IMR-90 (cell line): ENCODE measurements at regions not wholly inside any gene's neighbourhood (a gene's known extent, or its start where the extent isn't known, plus 50 kb on each side); places are given as distances from the start of the nearest gene placed in this dataset.

Source experiments
- ATAC-seq: fragments of 200-7000 bp; cut with Tn5 transposase; 2 replicates; pipeline ENCODE4 v1.9.1; 2020; ENCODE audit warnings: low read depth, mild to moderate bottlenecking, moderate library complexity
- BruUV-seq: library from RNA; stranded (reverse); fragments of 400-500 nt; replicated peaks from 2 replicates; lab custom pipeline; 2021; lab: Mats Ljungman, UMichigan
- CTCF ChIA-PET: fragments of 300-600 bp; formaldehyde crosslinking; extraction: SDS; loops from one replicate; lab custom pipeline; 2021; ENCODE audit warnings: antibody characterized with exemption; lab: Yijun Ruan, JAX
- POLR2A ChIA-PET: fragments of 300-600 bp; sonication (Branson Sonifier 250); formaldehyde crosslinking; loops from one replicate; lab custom pipeline; 2022; ENCODE audit warnings: antibody characterized with exemption; ENCODE audit not compliant: unreplicated experiment; lab: Charles Lee
- DNase-seq: peaks from one replicate; pipeline ENCODE4 v3.0.0; 2013
- H2AFZ ChIP-seq: replicated peaks from 2 replicates; pipeline ENCODE3; 2013; ENCODE audit warnings: low read length, mild to moderate bottlenecking; ENCODE audit not compliant: poor library complexity
- H2AK5ac ChIP-seq: 2 replicates; pipeline ENCODE4 v1.6.1; 2013; ENCODE audit warnings: low read depth, low read length, inconsistent platforms
- H2AK9ac ChIP-seq: replicated peaks from 2 replicates; pipeline ENCODE3; 2013; ENCODE audit warnings: mild to moderate bottlenecking, low read depth, low read length, moderate library complexity; ENCODE audit not compliant: poor library complexity
- H2BK120ac ChIP-seq: 2 replicates; pipeline ENCODE4 v1.6.1; 2013; ENCODE audit warnings: low read depth, low read length, inconsistent platforms
- H2BK15ac ChIP-seq: 3 replicates; pipeline ENCODE4 v1.6.1; 2013; ENCODE audit warnings: low read depth, low read length, inconsistent platforms
- H2BK20ac ChIP-seq: 2 replicates; pipeline ENCODE4 v1.6.1; 2013; ENCODE audit warnings: low read depth, mild to moderate bottlenecking, inconsistent platforms, low read length, moderate library complexity
- H2BK5ac ChIP-seq: 2 replicates; pipeline ENCODE4 v1.6.1; 2013; ENCODE audit warnings: mild to moderate bottlenecking, low read depth, low read length, inconsistent platforms; ENCODE audit not compliant: poor library complexity, severe bottlenecking
- H3K14ac ChIP-seq: replicated peaks from 2 replicates; pipeline ENCODE4 v1.6.1; 2013; ENCODE audit warnings: low read depth, low read length, inconsistent platforms
- H3K18ac ChIP-seq: 2 replicates; pipeline ENCODE4 v1.6.1; 2013; ENCODE audit warnings: low read depth, low read length, control low read depth
- H3K23ac ChIP-seq: 2 replicates; pipeline ENCODE4 v1.6.1; 2013; ENCODE audit warnings: low read depth, low read length, inconsistent platforms
- H3K27ac ChIP-seq: 2 replicates; pipeline ENCODE4 v1.5.1; 2013; ENCODE audit warnings: mild to moderate bottlenecking, control low read depth, low read length; ENCODE audit not compliant: insufficient read depth
- H3K27me3 ChIP-seq: 2 replicates; pipeline ENCODE4 v1.6.1; 2013; ENCODE audit warnings: low read length; ENCODE audit not compliant: control insufficient read depth, insufficient read depth
- H3K36me3 ChIP-seq: 2 replicates; pipeline ENCODE4 v1.6.1; 2013; ENCODE audit warnings: low read length, mixed read lengths; ENCODE audit not compliant: control insufficient read depth, insufficient read depth
- H3K4ac ChIP-seq: 2 replicates; pipeline ENCODE4 v1.6.1; 2013; ENCODE audit warnings: low read depth, low read length, inconsistent platforms
- H3K4me1 ChIP-seq: 2 replicates; pipeline ENCODE4 v1.6.1; 2013; ENCODE audit warnings: low read length, mixed read lengths; ENCODE audit not compliant: control insufficient read depth, insufficient read depth
- H3K4me2 ChIP-seq: 2 replicates; pipeline ENCODE4 v1.6.1; 2013; ENCODE audit warnings: low read depth, mild to moderate bottlenecking, control low read depth, low read length, moderate library complexity
- H3K4me3 ChIP-seq: 2 replicates; pipeline ENCODE4 v1.5.1; 2013; ENCODE audit warnings: low read depth, mild to moderate bottlenecking, control low read depth, low read length, moderate library complexity; ENCODE audit not compliant: insufficient read depth
- H3K56ac ChIP-seq: 2 replicates; pipeline ENCODE4 v1.6.1; 2013; ENCODE audit warnings: low read length, inconsistent platforms; ENCODE audit not compliant: insufficient read depth; ENCODE audit errors: extremely low read depth
- H3K79me1 ChIP-seq, 2 experiments: 2 replicates each; pipeline ENCODE4 v1.6.1; 2013; ENCODE audit warnings: low read length in 2 of 2, inconsistent platforms in 1 of 2, low read depth in 1 of 2
- H3K9ac ChIP-seq: 2 replicates; pipeline ENCODE4 v1.6.1; 2013; ENCODE audit warnings: low read depth, low read length, control low read depth
- H3K9me1 ChIP-seq: 2 replicates; pipeline ENCODE4 v1.6.1; 2013; ENCODE audit warnings: low read length, inconsistent platforms; ENCODE audit not compliant: insufficient read depth
- H3K9me3 ChIP-seq: 2 replicates; pipeline ENCODE4 v1.6.1; 2013; ENCODE audit warnings: low read length; ENCODE audit not compliant: control insufficient read depth, insufficient read depth
- H4K20me1 ChIP-seq: 2 replicates; pipeline ENCODE4 v1.6.1; 2013; ENCODE audit warnings: low read length, inconsistent platforms; ENCODE audit not compliant: insufficient read depth
- H4K5ac ChIP-seq: 2 replicates; pipeline ENCODE4 v1.6.1; 2013; ENCODE audit warnings: mild to moderate bottlenecking, low read depth, low read length, control low read depth
- H4K8ac ChIP-seq, 2 experiments: 2 replicates each; pipeline ENCODE4 v1.6.1; 2013; ENCODE audit warnings: low read depth in 2 of 2, low read length in 2 of 2, control low read depth in 1 of 2, inconsistent platforms in 1 of 2
- H4K91ac ChIP-seq: 2 replicates; pipeline ENCODE4 v1.6.1; 2013; ENCODE audit warnings: low read depth, low read length, inconsistent platforms; ENCODE audit not compliant: insufficient read depth
- BHLHE40 ChIP-seq: fragments of 150-350 bp; IDR thresholded peaks from 2 replicates; pipeline ENCODE4 v1.6.1; 2016; ENCODE audit warnings: mild to moderate bottlenecking, low read depth, low read length
- CHD1 ChIP-seq: IDR thresholded peaks from 2 replicates; pipeline ENCODE4 v1.6.1; 2012; ENCODE audit warnings: low read depth, low read length, improper control_type of control experiment
- CTCF ChIP-seq: conservative IDR thresholded peaks from 2 replicates; pipeline ENCODE4 v1.5.1; 2012; ENCODE audit warnings: mild to moderate bottlenecking, low read depth, low read length, improper control_type of control experiment
- ELK1 ChIP-seq: fragments of 150-350 bp; IDR thresholded peaks from 2 replicates; pipeline ENCODE4 v1.6.1; 2016; ENCODE audit warnings: low read depth, mild to moderate bottlenecking, low read length, moderate library complexity, borderline replicate concordance
- FOS ChIP-seq: fragments of 150-350 bp; IDR thresholded peaks from 2 replicates; pipeline ENCODE4 v1.6.1; 2016; ENCODE audit warnings: low read depth, low read length
- MAFK ChIP-seq: IDR thresholded peaks from 2 replicates; pipeline ENCODE4 v1.6.1; 2012; ENCODE audit warnings: low read depth, low read length, improper control_type of control experiment
- MAZ ChIP-seq: IDR thresholded peaks from 2 replicates; pipeline ENCODE4 v1.6.1; 2012; ENCODE audit warnings: low read depth, mild to moderate bottlenecking, low read length, improper control_type of control experiment, moderate library complexity, borderline replicate concordance
- MXI1 ChIP-seq: IDR thresholded peaks from 2 replicates; pipeline ENCODE4 v1.6.1; 2012; ENCODE audit warnings: low read depth, mild to moderate bottlenecking, low read length, moderate library complexity, borderline replicate concordance
- NFE2L2 ChIP-seq: fragments of 150-350 bp; IDR thresholded peaks from 2 replicates; pipeline ENCODE4 v1.6.1; 2016; ENCODE audit warnings: low read depth, mild to moderate bottlenecking, low read length
- POLR2A ChIP-seq: IDR thresholded peaks from 2 replicates; pipeline ENCODE4 v1.6.1; 2012; ENCODE audit warnings: mild to moderate bottlenecking, low read depth, low read length
- RCOR1 ChIP-seq: IDR thresholded peaks from 2 replicates; pipeline ENCODE4 v1.6.1; 2012; ENCODE audit warnings: mild to moderate bottlenecking, low read length, improper control_type of control experiment; ENCODE audit not compliant: insufficient replicate concordance
- RFX5 ChIP-seq: IDR thresholded peaks from 2 replicates; pipeline ENCODE4 v1.8.0; 2012; ENCODE audit warnings: low read depth, mild to moderate bottlenecking, low read length, moderate library complexity
- SMC3 ChIP-seq: fragments of 150-350 bp; IDR thresholded peaks from 2 replicates; pipeline ENCODE4 v1.6.1; 2016; ENCODE audit warnings: low read depth, mild to moderate bottlenecking, antibody characterized with exemption, low read length, moderate library complexity
- WGBS, 2 experiments: methylation state at CpG; one replicate each; pipeline versions ENCODE4 v1.1.5 to v1.1.7; 2013; ENCODE audit warnings: missing lambda C conversion rate in 2 of 2; ENCODE audit not compliant: insufficient read length in 1 of 2; ENCODE audit errors: extremely low coverage in 2 of 2; 5-methylcytosine and 5-hydroxymethylcytosine counted together
- dilution Hi-C: fragments of 300-500 bp; cut with HindIII; formaldehyde crosslinking; loops from one replicate; pipeline ENCODE4 v1.14.3; 2018; ENCODE audit warnings: low sequenced_read_pairs; ENCODE audit not compliant: unreplicated experiment
- in situ Hi-C: fragments of 300-500 bp; cut with MboI; formaldehyde crosslinking; loops from 3 replicates; pipeline ENCODE4 v1.14.3; 2019; ENCODE audit warnings: low sequenced_read_pairs, inconsistent platforms, mixed read lengths
- intact Hi-C: fragments of 100-400 bp; cut with micrococcal nuclease; formaldehyde crosslinking; loops from 2 replicates; pipeline ENCODE4 v1.10.0; 2022

- H3K27ac ChIP-seq = peak overlapping the region; percentile 100
- H3K18ac ChIP-seq = peak overlapping the region; percentile 89
- no peak for TF ChIP-seq NFE2L2
- no peak for TF ChIP-seq MXI1
- TF ChIP-seq BHLHE40 = no peak
- no peak for TF ChIP-seq RFX5
- TF ChIP-seq MAFK = no peak
- TF ChIP-seq SMC3 = no peak
- no peak for TF ChIP-seq MAZ
- TF ChIP-seq RCOR1 = no peak
- TF ChIP-seq FOS = no peak
- TF ChIP-seq POLR2A = no peak
- TF ChIP-seq ELK1 = no peak
- no peak for TF ChIP-seq CTCF
- no peak for TF ChIP-seq CHD1
- no peak overlapping the region for H2AK9ac ChIP-seq
- DNase-seq (peak; percentile 11), ATAC-seq (peak; percentile 72)
- H3K4me3 ChIP-seq = no peak overlapping the region
- H2BK15ac ChIP-seq = peak overlapping the region; percentile 86; the same call in 2 of the 3 replicates
- ChIA-PET POLR2A (interaction anchor here (1.2 kb wide), 1 partner anchor 136 kb away, joined by 3 read pairs; no protein-coding TSS in a partner anchor), CTCF (interaction anchor here (1.1 kb wide), 1 partner anchor 10 kb away, joined by 4 read pairs; no protein-coding TSS in a partner anchor)
- H3K4me2 ChIP-seq = peak overlapping the region; percentile 20; the same call in 1 of the 2 replicates
- H2BK120ac ChIP-seq = peak overlapping the region; percentile 99
- peaks cover 0 to 3% of the 10 kb centered on the region in 2 experiments; a peak in 1 of 4 replicates for H3K79me1 ChIP-seq
- no peaks in the 10 kb centered on the region for H3K9me1 ChIP-seq
- H3K36me3 ChIP-seq = no peaks in the 10 kb centered on the region
- H3K9me3 ChIP-seq = no peaks in the 10 kb centered on the region
- H3K27me3 ChIP-seq = no peaks in the 10 kb centered on the region
- peak overlapping the region; percentile 92 for H3K14ac ChIP-seq
- H4K91ac ChIP-seq = peak overlapping the region; percentile 100
- H2BK5ac ChIP-seq = peak overlapping the region; percentile 100
- H4K20me1 ChIP-seq = no peaks in the 10 kb centered on the region
- peak overlapping the region; percentile 71 for H3K9ac ChIP-seq
- intact Hi-C loops = loop anchor here (1.0 to 5.0 kb wide), 2 partner anchors 39 to 133 kb away; no protein-coding TSS in a partner anchor
- peak overlapping the region; percentile 37 for H2AFZ ChIP-seq
- peak overlapping the region; percentile 98 for H3K4ac ChIP-seq
- H4K8ac ChIP-seq = peak overlapping the region; percentile 86 to 96
- peak overlapping the region; percentile 93 for H4K5ac ChIP-seq
- dilution Hi-C loops = no loop called here
- H3K23ac ChIP-seq = peak overlapping the region; percentile 98
- peak overlapping the region; percentile 95 for H2AK5ac ChIP-seq
- peak overlapping the region; percentile 99 for H3K56ac ChIP-seq
- BruUV-seq = no TSS peak
- no CpG with 5 or more reads among the region's 1 CpG for WGBS, 2 experiments
- H2BK20ac ChIP-seq = peak overlapping the region; percentile 100
- in situ Hi-C loops = no loop called here
- H3K4me1 ChIP-seq = peaks cover 8% of the 10 kb centered on the region
These were observed 133.7 kb upstream of the DCN start for GRCh38 chr12:91316161-91316906.
